ENCODE measurements at regions not wholly inside any gene's neighbourhood (a gene's known extent, or its start where the extent isn't known, plus 50 kb on each side); places are given as distances from the start of the nearest gene placed in this dataset.

DNA sequence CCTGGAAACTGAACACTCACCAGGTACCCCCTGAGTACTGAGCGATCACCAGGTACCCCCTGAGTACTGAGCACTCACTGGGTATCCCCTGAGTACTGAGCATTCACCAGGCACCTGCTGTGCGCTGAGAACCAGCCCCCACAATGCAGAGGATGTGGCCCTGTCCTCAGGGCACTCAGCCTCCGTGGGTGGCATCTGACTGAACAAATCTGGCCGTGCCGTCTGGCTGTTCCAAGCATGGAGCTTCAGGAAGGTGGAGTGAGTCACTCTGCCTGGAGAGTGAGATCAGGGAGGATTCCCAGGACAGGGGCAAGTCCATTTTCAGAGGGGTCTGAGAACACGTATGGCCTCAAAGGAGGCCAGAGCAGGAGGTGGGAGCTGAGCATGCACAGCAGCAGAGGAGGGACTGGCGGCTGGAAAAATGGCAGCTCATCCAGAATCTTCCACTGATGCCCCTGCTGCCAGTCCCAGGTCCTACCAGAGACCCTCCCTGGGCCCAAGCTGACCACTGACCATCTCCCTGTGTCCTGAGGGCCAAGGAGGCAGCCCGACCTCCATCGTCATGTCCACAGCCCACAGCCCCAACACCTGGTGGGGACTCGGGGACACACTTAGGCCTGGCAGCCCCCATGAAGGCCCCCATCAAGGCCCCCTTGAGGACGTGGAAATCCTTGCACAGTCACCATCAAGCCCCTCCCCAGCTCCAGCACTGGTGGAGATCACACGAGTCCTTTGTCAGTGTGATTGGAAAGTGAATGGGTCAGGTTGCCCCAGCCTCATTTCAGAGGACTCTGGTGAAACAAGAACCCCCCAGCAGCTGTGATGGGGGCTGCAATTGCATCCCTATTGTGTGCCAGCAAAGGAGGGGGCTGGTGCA is 94.1 kb downstream of the HMX1 start:
- Histone ChIP-seq H3K27me3 (ENCODE audit: control insufficient read depth in 3 of 3, insufficient read depth in 3 of 3, low read length in 2 of 3) (no peaks in the 10 kb centered on the region), H3K4me3 (no peak overlapping the region), H3K36me3 (ENCODE audit: control insufficient read depth in 4 of 4, insufficient read depth in 4 of 4, low read length in 4 of 4) (no peaks in the 10 kb centered on the region), H3K4me1 (ENCODE audit: control insufficient read depth in 5 of 5, insufficient read depth in 5 of 5, low read length in 5 of 5) (no peaks in the 10 kb centered on the region), H3K9me3 (ENCODE audit: control insufficient read depth in 4 of 4, insufficient read depth in 3 of 4, low read length in 3 of 4) (peaks cover 0 to 2% (median 0%) of the 10 kb centered on the region in 4 donors), H3K9ac (ENCODE audit: insufficient read depth in 1 of 2, low read length in 2 of 2) (no peak overlapping the region), H3K27ac (ENCODE audit: low read depth in 1 of 2, low read length in 1 of 2) (no peak overlapping the region)
- TF ChIP-seq CTCF (IDR thresholded peaks at IDR 0.05; ENCODE audit: control extremely low read depth, extremely low read depth), result no peak
- DNase-seq, result no peak
- no peak for ATAC-seq (ENCODE audit: insufficient read depth, low FRiP score)
- WGBS, 2 donors, result 72 to 80% methylated on average over 12 of the region's 12 CpGs

GRCh38 chr4:8776366-8776765 is 95.3 kb downstream of the HMX1 start:
- Histone ChIP-seq H3K4me1 (ENCODE audit: control insufficient read depth in 5 of 5, insufficient read depth in 5 of 5, low read length in 5 of 5) (no peaks in the 10 kb centered on the region), H3K27ac (ENCODE audit: low read depth in 1 of 2, low read length in 1 of 2) (no peak overlapping the region), H3K9ac (ENCODE audit: insufficient read depth in 1 of 2, low read length in 2 of 2) (no peak overlapping the region), H3K27me3 (ENCODE audit: control insufficient read depth in 3 of 3, insufficient read depth in 3 of 3, low read length in 2 of 3) (no peaks in the 10 kb centered on the region), H3K4me3 (no peak overlapping the region), H3K9me3 (ENCODE audit: control insufficient read depth in 4 of 4, insufficient read depth in 3 of 4, low read length in 3 of 4) (peaks cover 0 to 2% (median 0%) of the 10 kb centered on the region in 4 donors), H3K36me3 (ENCODE audit: control insufficient read depth in 4 of 4, insufficient read depth in 4 of 4, low read length in 4 of 4) (no peaks in the 10 kb centered on the region)
- TF ChIP-seq CTCF (IDR thresholded peaks at IDR 0.05; ENCODE audit: control extremely low read depth, extremely low read depth), result no peak
- 82 to 93% methylated on average over 6 of the region's 6 CpGs for WGBS, 2 donors
- ATAC-seq (ENCODE audit: insufficient read depth, low FRiP score) (no peak), DNase-seq (no peak)

GRCh38 chr4:8775751-8776355 is 95.8 kb downstream of the HMX1 start:
- Histone ChIP-seq H3K36me3 (ENCODE audit: control insufficient read depth in 4 of 4, insufficient read depth in 4 of 4, low read length in 4 of 4) (no peaks in the 10 kb centered on the region), H3K27ac (ENCODE audit: low read depth in 1 of 2, low read length in 1 of 2) (no peak overlapping the region), H3K9ac (ENCODE audit: insufficient read depth in 1 of 2, low read length in 2 of 2) (no peak overlapping the region), H3K27me3 (ENCODE audit: control insufficient read depth in 3 of 3, insufficient read depth in 3 of 3, low read length in 2 of 3) (no peaks in the 10 kb centered on the region), H3K4me1 (ENCODE audit: control insufficient read depth in 5 of 5, insufficient read depth in 5 of 5, low read length in 5 of 5) (no peaks in the 10 kb centered on the region), H3K9me3 (ENCODE audit: control insufficient read depth in 4 of 4, insufficient read depth in 3 of 4, low read length in 3 of 4) (peaks cover 0 to 2% (median 0%) of the 10 kb centered on the region in 4 donors), H3K4me3 (no peak overlapping the region)
- DNase-seq (no peak), ATAC-seq (ENCODE audit: insufficient read depth, low FRiP score) (no peak)
- WGBS, 2 donors, result 79 to 91% methylated on average over 21 of the region's 21 CpGs
- TF ChIP-seq CTCF (IDR thresholded peaks at IDR 0.05; ENCODE audit: control extremely low read depth, extremely low read depth), result no peak

Data from lung (tissue), 11 donors.